IMR-90 (cell line): ENCODE measurements at regions not wholly inside any gene's neighbourhood (a gene's known extent, or its start where the extent isn't known, plus 50 kb on each side); places are given as distances from the start of the nearest gene placed in this dataset.

ENCODE experiments used
- ATAC-seq: fragments of 200-7000 bp; cut with Tn5 transposase; 2 replicates; pipeline ENCODE4 v1.9.1; 2020; ENCODE audit warnings: low read depth, mild to moderate bottlenecking, moderate library complexity
- BruUV-seq: library from RNA; stranded (reverse); fragments of 400-500 nt; replicated peaks from 2 replicates; lab custom pipeline; 2021; lab: Mats Ljungman, UMichigan
- CTCF ChIA-PET: fragments of 300-600 bp; formaldehyde crosslinking; extraction: SDS; loops from one replicate; lab custom pipeline; 2021; ENCODE audit warnings: antibody characterized with exemption; lab: Yijun Ruan, JAX
- POLR2A ChIA-PET: fragments of 300-600 bp; sonication (Branson Sonifier 250); formaldehyde crosslinking; loops from one replicate; lab custom pipeline; 2022; ENCODE audit warnings: antibody characterized with exemption; ENCODE audit not compliant: unreplicated experiment; lab: Charles Lee
- DNase-seq: peaks from one replicate; pipeline ENCODE4 v3.0.0; 2013
- H2AFZ ChIP-seq: replicated peaks from 2 replicates; pipeline ENCODE3; 2013; ENCODE audit warnings: low read length, mild to moderate bottlenecking; ENCODE audit not compliant: poor library complexity
- H2AK5ac ChIP-seq: 2 replicates; pipeline ENCODE4 v1.6.1; 2013; ENCODE audit warnings: low read depth, low read length, inconsistent platforms
- H2AK9ac ChIP-seq: replicated peaks from 2 replicates; pipeline ENCODE3; 2013; ENCODE audit warnings: mild to moderate bottlenecking, low read depth, low read length, moderate library complexity; ENCODE audit not compliant: poor library complexity
- H2BK120ac ChIP-seq: 2 replicates; pipeline ENCODE4 v1.6.1; 2013; ENCODE audit warnings: low read depth, low read length, inconsistent platforms
- H2BK15ac ChIP-seq: 3 replicates; pipeline ENCODE4 v1.6.1; 2013; ENCODE audit warnings: low read depth, low read length, inconsistent platforms
- H2BK20ac ChIP-seq: 2 replicates; pipeline ENCODE4 v1.6.1; 2013; ENCODE audit warnings: low read depth, mild to moderate bottlenecking, inconsistent platforms, low read length, moderate library complexity
- H2BK5ac ChIP-seq: 2 replicates; pipeline ENCODE4 v1.6.1; 2013; ENCODE audit warnings: mild to moderate bottlenecking, low read depth, low read length, inconsistent platforms; ENCODE audit not compliant: poor library complexity, severe bottlenecking
- H3K14ac ChIP-seq: replicated peaks from 2 replicates; pipeline ENCODE4 v1.6.1; 2013; ENCODE audit warnings: low read depth, low read length, inconsistent platforms
- H3K18ac ChIP-seq: 2 replicates; pipeline ENCODE4 v1.6.1; 2013; ENCODE audit warnings: low read depth, low read length, control low read depth
- H3K23ac ChIP-seq: 2 replicates; pipeline ENCODE4 v1.6.1; 2013; ENCODE audit warnings: low read depth, low read length, inconsistent platforms
- H3K27ac ChIP-seq: 2 replicates; pipeline ENCODE4 v1.5.1; 2013; ENCODE audit warnings: mild to moderate bottlenecking, control low read depth, low read length; ENCODE audit not compliant: insufficient read depth
- H3K27me3 ChIP-seq: 2 replicates; pipeline ENCODE4 v1.6.1; 2013; ENCODE audit warnings: low read length; ENCODE audit not compliant: control insufficient read depth, insufficient read depth
- H3K36me3 ChIP-seq: 2 replicates; pipeline ENCODE4 v1.6.1; 2013; ENCODE audit warnings: low read length, mixed read lengths; ENCODE audit not compliant: control insufficient read depth, insufficient read depth
- H3K4ac ChIP-seq: 2 replicates; pipeline ENCODE4 v1.6.1; 2013; ENCODE audit warnings: low read depth, low read length, inconsistent platforms
- H3K4me1 ChIP-seq: 2 replicates; pipeline ENCODE4 v1.6.1; 2013; ENCODE audit warnings: low read length, mixed read lengths; ENCODE audit not compliant: control insufficient read depth, insufficient read depth
- H3K4me2 ChIP-seq: 2 replicates; pipeline ENCODE4 v1.6.1; 2013; ENCODE audit warnings: low read depth, mild to moderate bottlenecking, control low read depth, low read length, moderate library complexity
- H3K4me3 ChIP-seq: 2 replicates; pipeline ENCODE4 v1.5.1; 2013; ENCODE audit warnings: low read depth, mild to moderate bottlenecking, control low read depth, low read length, moderate library complexity; ENCODE audit not compliant: insufficient read depth
- H3K56ac ChIP-seq: 2 replicates; pipeline ENCODE4 v1.6.1; 2013; ENCODE audit warnings: low read length, inconsistent platforms; ENCODE audit not compliant: insufficient read depth; ENCODE audit errors: extremely low read depth
- H3K79me1 ChIP-seq, 2 experiments: 2 replicates each; pipeline ENCODE4 v1.6.1; 2013; ENCODE audit warnings: low read length in 2 of 2, inconsistent platforms in 1 of 2, low read depth in 1 of 2
- H3K9ac ChIP-seq: 2 replicates; pipeline ENCODE4 v1.6.1; 2013; ENCODE audit warnings: low read depth, low read length, control low read depth
- H3K9me1 ChIP-seq: 2 replicates; pipeline ENCODE4 v1.6.1; 2013; ENCODE audit warnings: low read length, inconsistent platforms; ENCODE audit not compliant: insufficient read depth
- H3K9me3 ChIP-seq: 2 replicates; pipeline ENCODE4 v1.6.1; 2013; ENCODE audit warnings: low read length; ENCODE audit not compliant: control insufficient read depth, insufficient read depth
- H4K20me1 ChIP-seq: 2 replicates; pipeline ENCODE4 v1.6.1; 2013; ENCODE audit warnings: low read length, inconsistent platforms; ENCODE audit not compliant: insufficient read depth
- H4K5ac ChIP-seq: 2 replicates; pipeline ENCODE4 v1.6.1; 2013; ENCODE audit warnings: mild to moderate bottlenecking, low read depth, low read length, control low read depth
- H4K8ac ChIP-seq, 2 experiments: 2 replicates each; pipeline ENCODE4 v1.6.1; 2013; ENCODE audit warnings: low read depth in 2 of 2, low read length in 2 of 2, control low read depth in 1 of 2, inconsistent platforms in 1 of 2
- H4K91ac ChIP-seq: 2 replicates; pipeline ENCODE4 v1.6.1; 2013; ENCODE audit warnings: low read depth, low read length, inconsistent platforms; ENCODE audit not compliant: insufficient read depth
- CEBPB ChIP-seq: IDR thresholded peaks from 2 replicates; pipeline ENCODE4 v1.6.1; 2012; ENCODE audit warnings: low read depth, low read length, improper control_type of control experiment
- CTCF ChIP-seq: conservative IDR thresholded peaks from 2 replicates; pipeline ENCODE4 v1.5.1; 2012; ENCODE audit warnings: mild to moderate bottlenecking, low read depth, low read length, improper control_type of control experiment
- FOS ChIP-seq: fragments of 150-350 bp; IDR thresholded peaks from 2 replicates; pipeline ENCODE4 v1.6.1; 2016; ENCODE audit warnings: low read depth, low read length
- SMC3 ChIP-seq: fragments of 150-350 bp; IDR thresholded peaks from 2 replicates; pipeline ENCODE4 v1.6.1; 2016; ENCODE audit warnings: low read depth, mild to moderate bottlenecking, antibody characterized with exemption, low read length, moderate library complexity
- WGBS, 2 experiments: methylation state at CpG; one replicate each; pipeline versions ENCODE4 v1.1.5 to v1.1.7; 2013; ENCODE audit warnings: missing lambda C conversion rate in 2 of 2; ENCODE audit not compliant: insufficient read length in 1 of 2; ENCODE audit errors: extremely low coverage in 2 of 2; 5-methylcytosine and 5-hydroxymethylcytosine counted together
- dilution Hi-C: fragments of 300-500 bp; cut with HindIII; formaldehyde crosslinking; loops from one replicate; pipeline ENCODE4 v1.14.3; 2018; ENCODE audit warnings: low sequenced_read_pairs; ENCODE audit not compliant: unreplicated experiment
- in situ Hi-C: fragments of 300-500 bp; cut with MboI; formaldehyde crosslinking; loops from 3 replicates; pipeline ENCODE4 v1.14.3; 2019; ENCODE audit warnings: low sequenced_read_pairs, inconsistent platforms, mixed read lengths
- intact Hi-C: fragments of 100-400 bp; cut with micrococcal nuclease; formaldehyde crosslinking; loops from 2 replicates; pipeline ENCODE4 v1.10.0; 2022

DNA sequence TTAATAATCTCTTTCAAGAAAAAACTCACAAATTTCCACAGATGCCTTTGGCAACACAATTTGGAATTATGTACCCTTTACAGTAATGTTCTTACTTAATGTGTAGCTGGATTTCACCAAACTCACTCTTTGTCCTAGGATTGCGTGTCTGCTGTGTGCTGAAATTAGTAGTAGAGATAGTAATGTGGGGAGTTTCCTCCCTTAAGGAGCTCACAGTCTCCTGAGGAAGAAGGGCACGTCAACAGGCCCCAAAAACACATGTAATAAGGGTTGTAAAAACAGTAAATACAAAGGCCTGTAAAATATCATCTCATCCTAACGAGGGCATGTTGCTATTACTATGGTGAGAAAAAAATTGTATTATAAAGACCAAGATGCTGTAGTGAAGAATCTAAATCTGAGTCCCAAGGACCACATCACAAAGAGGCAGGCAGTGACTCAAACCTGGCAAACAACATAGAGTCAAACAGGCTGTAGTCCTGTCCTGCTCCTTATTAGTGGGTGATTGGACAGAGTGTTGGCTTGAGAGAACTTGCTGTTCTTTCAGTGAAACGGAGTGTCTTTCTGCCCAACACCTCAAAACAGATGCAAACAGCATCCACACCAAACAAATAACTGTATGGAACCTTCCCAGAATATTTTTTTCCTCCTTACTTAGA, 83.2 kb upstream of the PAPPA start:
- peak overlapping the region; percentile 65; the same call in 1 of the 2 replicates for H3K18ac ChIP-seq
- TF ChIP-seq CTCF = no peak
- no peak for TF ChIP-seq CEBPB
- no peak for TF ChIP-seq SMC3
- no peak for TF ChIP-seq FOS
- H2BK120ac ChIP-seq = peak overlapping the region; percentile 39; the same call in 1 of the 2 replicates
- H3K23ac ChIP-seq = no peak overlapping the region
- peak overlapping the region; percentile 52; the same call in 1 of the 3 replicates for H2BK15ac ChIP-seq
- H2AFZ ChIP-seq = no peak overlapping the region
- H3K27me3 ChIP-seq = no peaks in the 10 kb centered on the region
- dilution Hi-C loops (no loop called here), intact Hi-C loops (loop anchor here (5.0 kb wide), 1 partner anchor 82 kb away; the partner anchor contains the start of gene PAPPA), in situ Hi-C loops (no loop called here)
- H2AK9ac ChIP-seq = no peak overlapping the region
- ChIA-PET POLR2A (no interaction called here), CTCF (interaction anchor here (0.7 to 0.9 kb wide), 2 partner anchors 14 to 20 kb away, joined by 3 read pairs; no protein-coding TSS in a partner anchor)
- no peak overlapping the region for H3K4ac ChIP-seq
- H3K79me1 ChIP-seq = no peaks in the 10 kb centered on the region
- H3K9ac ChIP-seq = no peak overlapping the region
- no peak overlapping the region for H3K56ac ChIP-seq
- peak overlapping the region; percentile 54; the same call in 1 of the 2 replicates for H4K5ac ChIP-seq
- no peaks in the 10 kb centered on the region for H3K9me3 ChIP-seq
- H4K8ac ChIP-seq = peak overlapping the region in 1 of 2 experiments; percentile 31; a peak in 1 of 4 replicates
- WGBS, 2 experiments = no CpG with 5 or more reads among the region's 4 CpGs
- 0 out of 2 replicates have a peak overlapping the region, but pooled peaks have one; percentile 25 for H3K14ac ChIP-seq
- peak overlapping the region; percentile 25 for H2BK5ac ChIP-seq
- H3K27ac ChIP-seq = no peak overlapping the region
- H4K91ac ChIP-seq = peak overlapping the region; percentile 18; the same call in 1 of the 2 replicates
- peak overlapping the region; percentile 16; the same call in 1 of the 2 replicates for H2BK20ac ChIP-seq
- no peak overlapping the region for H3K4me2 ChIP-seq
- H3K36me3 ChIP-seq = no peaks in the 10 kb centered on the region
- BruUV-seq = no TSS peak
- H2AK5ac ChIP-seq = peak overlapping the region; percentile 58; the same call in 1 of the 2 replicates
- no peaks in the 10 kb centered on the region for H4K20me1 ChIP-seq
- no peak for ATAC-seq
- peaks cover 5% of the 10 kb centered on the region; the same call in 1 of the 2 replicates for H3K9me1 ChIP-seq
- H3K4me3 ChIP-seq = no peak overlapping the region
- DNase-seq = peak; percentile 4
- peaks cover 3% of the 10 kb centered on the region for H3K4me1 ChIP-seq
